ENCODE measurements at regions not wholly inside any gene's neighbourhood (a gene's known extent, or its start where the extent isn't known, plus 50 kb on each side); places are given as distances from the start of the nearest gene placed in this dataset.

- TF ChIP-seq CTCF (IDR thresholded peaks at IDR 0.05): no peak
- no peak for TF ChIP-seq POLR2A (IDR thresholded peaks at IDR 0.05)
Observed at GRCh38 chr13:76383676-76384461, 502.3 kb downstream of the KCTD12 start.

Measured in sigmoid colon (tissue), 3 donors.